HepG2 (cell line): ENCODE measurements at regions not wholly inside any gene's neighbourhood (a gene's known extent, or its start where the extent isn't known, plus 50 kb on each side); places are given as distances from the start of the nearest gene placed in this dataset.

Experiments used
- ATAC-seq: fragments of 200-7000 bp; cut with Tn5 transposase; 3 replicates; pipeline ENCODE4 v1.9.1; 2020; ENCODE audit warnings: mild to moderate bottlenecking, moderate library complexity
- BruUV-seq: library from RNA; stranded (reverse); fragments of 400-500 nt; replicated peaks from 2 replicates; lab custom pipeline; 2021; lab: Mats Ljungman, UMichigan
- CTCF ChIA-PET: fragments of 300-600 bp; formaldehyde crosslinking; extraction: SDS; loops from one replicate; lab custom pipeline; 2021; ENCODE audit warnings: low total read pairs, inconsistent platforms, low intra/inter-chr PET ratio; lab: Yijun Ruan, JAX
- POLR2A ChIA-PET: fragments of 350-600 bp; sonication (Branson Sonifier 250); formaldehyde crosslinking; loops from one replicate; lab custom pipeline; 2020; ENCODE audit warnings: antibody characterized with exemption, inconsistent platforms; lab: Yijun Ruan, JAX
- DNase-seq: peaks from one replicate; pipeline ENCODE4 v3.0.0-alpha.2; 2015; ENCODE audit warnings: low spot score
- FAIRE-seq: peaks from 3 replicates; lab custom pipeline; 2011; peaks lifted over from hg19 to GRCh38; lab: Jason Lieb, UNC
- H2AFZ ChIP-seq: one replicate; pipeline ENCODE4 v1.6.1; 2011; ENCODE audit warnings: low read length, inconsistent platforms
- H3K27ac ChIP-seq: fragments of 300-600 bp; 3 replicates; pipeline ENCODE4 v1.8.0; 2011; ENCODE audit warnings: mixed run types, mild to moderate bottlenecking, mixed read lengths, low read length, inconsistent platforms; ENCODE audit not compliant: insufficient read depth; ENCODE audit errors: extremely low read length
- H3K27me3 ChIP-seq, 2 experiments: fragments of 200-600 bp in 1 of 2; 2 replicates in 1 of 2; 3 replicates in 1 of 2; pipeline versions ENCODE4 v1.6.0 to v1.8.0; 2011; ENCODE audit warnings: low read length in 2 of 2, mild to moderate bottlenecking in 2 of 2, moderate library complexity in 2 of 2, inconsistent platforms in 1 of 2; ENCODE audit not compliant: insufficient read depth in 2 of 2, control insufficient read depth in 1 of 2
- H3K36me3 ChIP-seq, 2 experiments: fragments of 200-600 bp in 1 of 2; replicated peaks in 1 of 2; 2 replicates in 1 of 2; 3 replicates in 1 of 2; pipeline versions ENCODE4 v1.5.1 to v1.8.0; 2011; ENCODE audit warnings: low read length in 2 of 2, inconsistent platforms in 1 of 2; ENCODE audit not compliant: insufficient read depth in 2 of 2, control insufficient read depth in 1 of 2
- H3K4me1 ChIP-seq: 2 replicates; pipeline ENCODE4 v1.5.1; 2012; ENCODE audit warnings: low read length, inconsistent platforms; ENCODE audit not compliant: insufficient read depth
- H3K4me2 ChIP-seq: 2 replicates; pipeline ENCODE4 v1.6.0; 2011; ENCODE audit warnings: low read depth, low read length, inconsistent platforms
- H3K4me3 ChIP-seq, 3 experiments: fragments of 200-600 bp in 1 of 3; sonication (generic), shearing (Covaris generic) in 1 of 3; replicated peaks in 1 of 3; 2 replicates each; pipeline ENCODE4 v1.5.1; 2011 to 2016; ENCODE audit warnings: low read length in 3 of 3, inconsistent platforms in 2 of 3, low read depth in 2 of 3, mild to moderate bottlenecking in 2 of 3, control low read depth in 1 of 3, mixed read lengths in 1 of 3; ENCODE audit not compliant: insufficient read depth in 1 of 3
- H3K79me2 ChIP-seq: one replicate; pipeline ENCODE4 v1.6.1; 2011; ENCODE audit warnings: low read length, inconsistent platforms; ENCODE audit not compliant: insufficient read depth
- H3K9ac ChIP-seq: 2 replicates; pipeline ENCODE4 v1.6.0; 2011; ENCODE audit warnings: mild to moderate bottlenecking, low read depth, low read length, inconsistent platforms; ENCODE audit not compliant: insufficient read depth
- H3K9me3 ChIP-seq: 2 replicates; pipeline ENCODE4 v1.5.1; 2012; ENCODE audit warnings: mild to moderate bottlenecking, low read length
- H4K20me1 ChIP-seq: 2 replicates; pipeline ENCODE4 v1.6.0; 2011; ENCODE audit warnings: inconsistent platforms, mild to moderate bottlenecking, low read length, moderate library complexity; ENCODE audit not compliant: insufficient read depth
- AFF4 ChIP-seq: sonication (generic); formaldehyde crosslinking; IDR thresholded peaks from 2 replicates; pipeline ENCODE4 v1.4.0; 2020; ENCODE audit warnings: missing genetic modification reagents
- FOXO1 ChIP-seq: sonication (generic); formaldehyde crosslinking; IDR thresholded peaks from 2 replicates; pipeline ENCODE4 v1.4.0; 2020; ENCODE audit warnings: missing genetic modification reagents
- HCFC1 ChIP-seq: fragments of 150-350 bp; IDR thresholded peaks from 2 replicates; pipeline ENCODE4 v1.6.1; 2014; ENCODE audit warnings: low read depth, low read length
- HMG20B ChIP-seq: conservative IDR thresholded peaks from 2 replicates; pipeline ENCODE4 v1.6.1; 2016; ENCODE audit warnings: missing genetic modification reagents, missing compliant biosample characterization
- HNF4A ChIP-seq: sonication (generic); formaldehyde crosslinking; IDR thresholded peaks from 2 replicates; pipeline ENCODE4 v1.4.0; 2020; ENCODE audit warnings: missing genetic modification reagents
- ISL2 ChIP-seq: sonication (generic); formaldehyde crosslinking; IDR thresholded peaks from 2 replicates; pipeline ENCODE4 v1.5.0; 2020; ENCODE audit warnings: missing genetic modification reagents
- MAFF ChIP-seq: IDR thresholded peaks from 2 replicates; pipeline ENCODE4 v1.6.1; 2011; ENCODE audit warnings: low read depth, low read length, improper control_type of control experiment
- NONO ChIP-seq, 2 experiments: fragments of 450-650 bp in 1 of 2; sonication (generic) in 1 of 2; formaldehyde crosslinking in 1 of 2; IDR thresholded peaks in 1 of 2; conservative IDR thresholded peaks in 1 of 2; 2 replicates each; pipeline versions ENCODE4 v1.6.1 to v1.8.0; 2017 to 2022; ENCODE audit warnings: mild to moderate bottlenecking in 1 of 2, missing genetic modification reagents in 1 of 2, moderate library complexity in 1 of 2
- RBFOX2 ChIP-seq: fragments of 200-400 bp; formaldehyde crosslinking; IDR thresholded peaks from 2 replicates; pipeline ENCODE4 v1.6.1; 2017; ENCODE audit warnings: low read depth, mild to moderate bottlenecking, low read length
- TEAD2 ChIP-seq: sonication (generic); formaldehyde crosslinking; IDR thresholded peaks from 2 replicates; pipeline ENCODE4 v1.9.0; 2021; ENCODE audit warnings: missing genetic modification reagents
- TEAD3 ChIP-seq: optimal IDR thresholded peaks from 2 replicates; pipeline ENCODE3; 2016; ENCODE audit warnings: borderline replicate concordance
- ZBTB3 ChIP-seq: sonication (generic); formaldehyde crosslinking; IDR thresholded peaks from 2 replicates; pipeline ENCODE4 v1.4.0; 2020; ENCODE audit warnings: low read depth, mild to moderate bottlenecking, moderate library complexity, missing genetic modification reagents, borderline replicate concordance
- ZBTB42 ChIP-seq: sonication (generic); formaldehyde crosslinking; IDR thresholded peaks from 2 replicates; pipeline ENCODE4 v1.5.0; 2020; ENCODE audit warnings: mild to moderate bottlenecking, missing genetic modification reagents
- ZHX2 ChIP-seq, 2 experiments: sonication (generic) in 1 of 2; formaldehyde crosslinking in 1 of 2; IDR thresholded peaks; 2 replicates each; pipeline versions ENCODE4 v1.6.1 to v1.9.0; 2014 to 2022; ENCODE audit warnings: antibody characterized with exemption in 1 of 2, borderline replicate concordance in 1 of 2, inconsistent platforms in 1 of 2, low read depth in 1 of 2, missing genetic modification reagents in 1 of 2
- WGBS: methylation state at CpG from one replicate; pipeline ENCODE4 v1.1.6; 2017; ENCODE audit warnings: low lambda C conversion rate; 5-methylcytosine and 5-hydroxymethylcytosine counted together
- in situ Hi-C: cut with HindIII; loops from 2 replicates; pipeline ENCODE4 v1.10.0; 2017; ENCODE audit warnings: low pct_unique_long_range_greater_than_20kb; ENCODE audit not compliant: extremely low pct_ligation_motif_present
- intact Hi-C: fragments of 100-400 bp; cut with micrococcal nuclease; formaldehyde crosslinking; loops from one replicate; pipeline ENCODE4 v1.10.0; 2022; ENCODE audit not compliant: unreplicated experiment

- ATAC-seq, result no peak
- POLR2A ChIA-PET, result no interaction called here
- H3K4me1 ChIP-seq, result no peaks in the 10 kb centered on the region
- no peaks in the 10 kb centered on the region for H4K20me1 ChIP-seq
- H3K27me3 ChIP-seq, result no peaks in the 10 kb centered on the region
- H3K36me3 ChIP-seq, result no peaks in the 10 kb centered on the region
- no peak overlapping the region for H3K9ac ChIP-seq
- H2AFZ ChIP-seq, result no peak overlapping the region
- intact Hi-C loops, result loop anchor here (10.0 kb wide), 1 partner anchor 652 kb away; no protein-coding TSS in a partner anchor
- H3K79me2 ChIP-seq, result no peaks in the 10 kb centered on the region
- no peak overlapping the region for H3K27ac ChIP-seq
- CTCF ChIA-PET, result no interaction called here
- H3K4me2 ChIP-seq, result no peak overlapping the region
- H3K9me3 ChIP-seq, result no peaks in the 10 kb centered on the region
- BruUV-seq, result no TSS peak
- in situ Hi-C loops, result no loop called here
- 34% methylated on average over 6 of the region's 6 CpGs for WGBS
- H3K4me3 ChIP-seq, result no peak overlapping the region
- no peak for FAIRE-seq
- DNase-seq, result no peak
- TF ChIP-seq ZBTB3 (CRISPR knock-in tag) (no peak), ISL2 (CRISPR knock-in tag) (no peak), HMG20B (CRISPR knock-in tag) (no peak), RBFOX2 (no peak), HNF4A (CRISPR knock-in tag) (no peak), NONO (IDR thresholded peaks at IDR 0.05) (no peak), NONO (CRISPR knock-in tag; conservative IDR thresholded peaks at IDR 0.05) (no peak), HCFC1 (no peak), ZHX2 (IDR thresholded peaks at IDR 0.05; ENCODE audit: low read depth) (no peak), ZHX2 (CRISPR knock-in tag; IDR thresholded peaks at IDR 0.05; ENCODE audit: borderline replicate concordance) (no peak), ZBTB42 (CRISPR knock-in tag) (no peak), AFF4 (no peak), TEAD2 (CRISPR knock-in tag) (no peak), FOXO1 (CRISPR knock-in tag) (no peak), TEAD3 (CRISPR knock-in tag) (no peak), MAFF (no peak)
These were observed 316.1 kb upstream of the FANCL start for GRCh38 chr2:58557176-58557575.
